Bronchial epithelial cell (primary cell): ENCODE measurements at regions not wholly inside any gene's neighbourhood (a gene's known extent, or its start where the extent isn't known, plus 50 kb on each side); places are given as distances from the start of the nearest gene placed in this dataset.

Experiments used
- DNase-seq: peaks from one replicate; pipeline ENCODE4 v3.0.0-alpha.2; 2010; ENCODE audit warnings: low read depth
- FAIRE-seq: peaks from 2 replicates; lab custom pipeline; 2011; peaks lifted over from hg19 to GRCh38; lab: Jason Lieb, UNC
- H3K27me3 ChIP-seq: 2 replicates; pipeline ENCODE4 v1.5.1; 2011; ENCODE audit warnings: low read length; ENCODE audit not compliant: control insufficient read depth, insufficient read depth
- H3K36me3 ChIP-seq: 2 replicates; pipeline ENCODE4 v1.5.1; 2011; ENCODE audit warnings: low read length; ENCODE audit not compliant: control insufficient read depth, insufficient read depth
- H3K4me3 ChIP-seq: 2 replicates; pipeline ENCODE4 v1.5.1; 2011; ENCODE audit warnings: mild to moderate bottlenecking, low read depth, low read length, control low read depth
- CTCF ChIP-seq: IDR thresholded peaks from 2 replicates; pipeline ENCODE4 v1.5.1; 2011; ENCODE audit warnings: mild to moderate bottlenecking, moderate library complexity, low read length, control low read depth, inconsistent platforms; ENCODE audit not compliant: insufficient read depth, severe bottlenecking

- Histone ChIP-seq H3K36me3 (no peaks in the 10 kb centered on the region), H3K4me3 (no peak overlapping the region), H3K27me3 (no peaks in the 10 kb centered on the region)
- DNase-seq (peak; percentile 79), FAIRE-seq (no peak)
- no peak for TF ChIP-seq CTCF
These were observed 190.4 kb downstream of the SPP2 start for GRCh38 chr2:234240917-234241316.

- no peaks in the 10 kb centered on the region for H3K27me3 ChIP-seq
- DNase-seq, result no peak
- H3K4me3 ChIP-seq, result no peak overlapping the region
- no peak for TF ChIP-seq CTCF
- H3K36me3 ChIP-seq, result no peaks in the 10 kb centered on the region
- no peak for FAIRE-seq
These were observed 184.7 kb downstream of the SPP2 start for GRCh38 chr2:234235191-234235590.

- H3K36me3 ChIP-seq, result no peaks in the 10 kb centered on the region
- TF ChIP-seq CTCF, result no peak
- FAIRE-seq, result no peak
- no peak overlapping the region for H3K4me3 ChIP-seq
- no peak for DNase-seq
- no peaks in the 10 kb centered on the region for H3K27me3 ChIP-seq
These were observed 181.0 kb downstream of the SPP2 start for GRCh38 chr2:234231460-234231859.

- no peaks in the 10 kb centered on the region for H3K27me3 ChIP-seq
- H3K36me3 ChIP-seq, result no peaks in the 10 kb centered on the region
- DNase-seq, result no peak
- no peak for FAIRE-seq
- H3K4me3 ChIP-seq, result no peak overlapping the region
- TF ChIP-seq CTCF, result no peak
These were observed 168.5 kb downstream of the SPP2 start for GRCh38 chr2:234219046-234219310.

GRCh38 chr2:234218266-234219045 lies 168.0 kb downstream of the SPP2 start:
- H3K4me3 ChIP-seq, result no peak overlapping the region
- H3K36me3 ChIP-seq, result no peaks in the 10 kb centered on the region
- TF ChIP-seq CTCF, result no peak
- DNase-seq (no peak), FAIRE-seq (no peak)
- no peaks in the 10 kb centered on the region for H3K27me3 ChIP-seq

- FAIRE-seq (no peak), DNase-seq (no peak)
- Histone ChIP-seq H3K36me3 (no peaks in the 10 kb centered on the region), H3K4me3 (no peak overlapping the region), H3K27me3 (no peaks in the 10 kb centered on the region)
- TF ChIP-seq CTCF, result no peak
These were observed 162.0 kb downstream of the SPP2 start for GRCh38 chr2:234212534-234212933.
